SIG-M5 treated with dmso at 0.1 percent for 504 hours (cell line): ENCODE measurements at regions not wholly inside any gene's neighbourhood (a gene's known extent, or its start where the extent isn't known, plus 50 kb on each side); places are given as distances from the start of the nearest gene placed in this dataset.
A peak's percentile ranks its signal among the peaks of the same experiment; 100 is the strongest.
"Not testable (repeated sequence)": the region's sequence is repeated elsewhere in the genome, so short reads cannot be mapped to it uniquely, and the experiment has no call there.

Experiments used
- DNase-seq: peaks from one replicate; lab custom pipeline; 2025; ENCODE audit not compliant: unreplicated experiment; lab: John Stamatoyannopoulos, UW

GRCh38 chr10:3876350-3876962, 91.4 kb upstream of the KLF6 start:
- DNase-seq, result no peak

- no peak for DNase-seq
Observed at GRCh38 chr10:3875842-3876235, 90.8 kb upstream of the KLF6 start.

- DNase-seq, result no peak
Observed at GRCh38 chr10:3874990-3875841, 90.2 kb upstream of the KLF6 start.

GRCh38 chr10:3874610-3874989, 89.6 kb upstream of the KLF6 start:
- not testable (repeated sequence) for DNase-seq

GRCh38 chr10:3873728-3874461, 88.9 kb upstream of the KLF6 start:
- peak; percentile 52 for DNase-seq

GRCh38 chr10:3872712-3873329, 87.8 kb upstream of the KLF6 start:
- no peak for DNase-seq

- no peak for DNase-seq
Observed at GRCh38 chr10:3871424-3871996, 86.5 kb upstream of the KLF6 start.

GRCh38 chr10:3869036-3869435, 84.0 kb upstream of the KLF6 start:
- no peak for DNase-seq

- no peak for DNase-seq
Observed at GRCh38 chr10:3868271-3868664, 83.3 kb upstream of the KLF6 start.

GRCh38 chr10:3867454-3868270, 82.7 kb upstream of the KLF6 start:
- no peak for DNase-seq

- no peak for DNase-seq
Observed at GRCh38 chr10:3866332-3866731, 81.3 kb upstream of the KLF6 start.

- DNase-seq, result no peak
Observed at GRCh38 chr10:3865565-3865964, 80.6 kb upstream of the KLF6 start.

GRCh38 chr10:3861795-3862194, 76.8 kb upstream of the KLF6 start:
- no peak for DNase-seq

- DNase-seq, result no peak
Observed at GRCh38 chr10:3858051-3858845, 73.2 kb upstream of the KLF6 start.

- DNase-seq, result no peak
Observed at GRCh38 chr10:3857318-3857717, 72.3 kb upstream of the KLF6 start.

GRCh38 chr10:3856593-3856992, 71.6 kb upstream of the KLF6 start:
- DNase-seq, result no peak

- DNase-seq, result peak; percentile 12
Observed at GRCh38 chr10:3853547-3854303, 68.7 kb upstream of the KLF6 start.

- no peak for DNase-seq
Observed at GRCh38 chr10:3853016-3853415, 68.0 kb upstream of the KLF6 start.
